ENCODE measurements at regions not wholly inside any gene's neighbourhood (a gene's known extent, or its start where the extent isn't known, plus 50 kb on each side); places are given as distances from the start of the nearest gene placed in this dataset.

DNA sequence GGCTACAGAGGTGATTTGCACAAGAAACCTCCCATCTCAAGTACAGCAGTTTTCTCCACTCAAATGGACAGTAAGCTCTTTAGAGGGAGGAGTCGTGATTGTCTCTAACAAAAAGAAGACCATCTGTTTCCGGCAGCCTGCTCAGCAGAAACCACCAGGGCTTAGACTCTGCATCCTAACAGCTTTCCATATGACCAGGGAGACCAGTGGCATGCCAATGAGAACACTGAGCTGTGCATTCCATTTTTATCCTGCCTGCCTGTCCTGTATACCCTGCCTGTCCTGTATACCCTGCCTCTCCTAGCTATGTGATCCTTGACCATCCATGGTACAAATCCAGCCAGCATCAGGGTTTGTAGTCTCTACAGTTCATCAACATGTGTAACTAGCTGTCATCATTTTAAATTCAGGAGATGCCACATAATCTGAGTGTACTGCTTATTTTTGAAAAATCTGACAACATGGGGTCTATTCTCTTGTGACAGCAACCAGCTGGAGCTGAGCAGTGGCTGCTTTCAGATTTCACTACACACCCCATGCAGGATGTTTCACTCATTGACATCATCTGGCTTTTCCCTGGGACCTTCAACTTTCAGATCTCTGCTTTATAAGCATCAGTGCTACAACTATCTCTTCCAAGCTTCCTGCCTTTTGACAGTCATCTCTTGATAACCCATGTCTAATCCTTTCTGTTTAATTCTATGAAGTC, 50.5 kb upstream of the POU2AF2 start:
- H3K4me3 Mint-ChIP-seq = no peak overlapping the region
- no peaks in the 10 kb centered on the region for H3K4me1 ChIP-seq (ENCODE audit: insufficient read depth, low read length)
- no peak for DNase-seq
- H3K4me1 Mint-ChIP-seq = peaks cover 0 to 3% (median 0%) of the 10 kb centered on the region in 4 donors
- ChIA-PET POLR2A (ENCODE audit: partially characterized antibody) (no interaction called here), CTCF (ENCODE audit: partially characterized antibody) (no interaction called here)
- H3K27ac Mint-ChIP-seq = no peak overlapping the region
- intact Hi-C loops (cut with micrococcal nuclease) = no loop called here
- no peak overlapping the region for H3K27ac ChIP-seq (ENCODE audit: low read depth, low read length)
- H3K27me3 ChIP-seq (ENCODE audit: insufficient read depth, low read length) = no peaks in the 10 kb centered on the region
- no peaks in the 10 kb centered on the region for H3K36me3 ChIP-seq (ENCODE audit: insufficient read depth, low read length)
- H3K27me3 Mint-ChIP-seq = peaks cover 2 to 4% of the 10 kb centered on the region in 2 donors
- H3K4me3 ChIP-seq (ENCODE audit: low read length in 2 of 2) = no peak overlapping the region
- no peaks in the 10 kb centered on the region for H3K36me3 Mint-ChIP-seq
- H3K9me3 Mint-ChIP-seq = no peaks in the 10 kb centered on the region
- no peaks in the 10 kb centered on the region for H3K9me3 ChIP-seq (ENCODE audit: control insufficient read depth in 1 of 2, low read length in 2 of 2)

DNA sequence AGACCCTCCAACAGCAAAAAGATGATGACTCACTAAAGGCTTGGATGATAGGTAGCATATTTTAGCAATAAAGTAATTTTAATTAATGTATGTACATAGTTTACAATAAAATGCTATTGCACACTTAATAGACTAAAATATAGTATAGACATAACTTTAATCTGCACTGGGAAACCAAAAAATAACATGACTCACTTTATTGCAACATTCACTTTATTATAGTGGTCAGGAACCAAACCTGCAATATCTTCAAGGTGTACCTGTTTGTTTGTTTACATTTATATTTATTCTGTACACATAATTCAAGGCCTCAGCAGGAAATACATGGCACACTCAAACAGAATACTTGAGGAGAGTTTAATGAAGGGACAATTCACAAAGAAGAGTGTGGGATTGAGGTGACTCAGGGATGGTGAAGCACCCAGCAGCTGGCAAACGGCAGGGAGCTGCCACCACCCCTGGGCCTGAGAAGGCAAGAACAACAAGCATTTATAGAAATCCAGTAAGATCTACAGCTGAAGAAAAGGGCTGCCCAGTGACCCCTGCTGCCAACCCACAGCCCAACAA, 51.5 kb upstream of the POU2AF2 start:
- no peak overlapping the region for H3K27ac ChIP-seq (ENCODE audit: low read depth, low read length)
- POLR2A ChIA-PET (ENCODE audit: partially characterized antibody) = no interaction called here
- no peak overlapping the region for H3K4me3 ChIP-seq (ENCODE audit: low read length in 2 of 2)
- no peaks in the 10 kb centered on the region for H3K9me3 ChIP-seq (ENCODE audit: control insufficient read depth in 1 of 2, low read length in 2 of 2)
- peaks cover under 1 to 4% of the 10 kb centered on the region in 2 donors for H3K27me3 Mint-ChIP-seq
- peaks cover 0 to 3% (median 0%) of the 10 kb centered on the region in 4 donors for H3K4me1 Mint-ChIP-seq
- CTCF ChIA-PET (ENCODE audit: partially characterized antibody) = no interaction called here
- H3K9me3 Mint-ChIP-seq = no peaks in the 10 kb centered on the region
- no peak for DNase-seq
- H3K36me3 ChIP-seq (ENCODE audit: insufficient read depth, low read length) = no peaks in the 10 kb centered on the region
- no peak overlapping the region for H3K27ac Mint-ChIP-seq
- H3K27me3 ChIP-seq (ENCODE audit: insufficient read depth, low read length) = no peaks in the 10 kb centered on the region
- H3K4me3 Mint-ChIP-seq = no peak overlapping the region
- intact Hi-C loops (cut with micrococcal nuclease) = no loop called here
- no peaks in the 10 kb centered on the region for H3K4me1 ChIP-seq (ENCODE audit: insufficient read depth, low read length)
- H3K36me3 Mint-ChIP-seq = no peaks in the 10 kb centered on the region

DNA sequence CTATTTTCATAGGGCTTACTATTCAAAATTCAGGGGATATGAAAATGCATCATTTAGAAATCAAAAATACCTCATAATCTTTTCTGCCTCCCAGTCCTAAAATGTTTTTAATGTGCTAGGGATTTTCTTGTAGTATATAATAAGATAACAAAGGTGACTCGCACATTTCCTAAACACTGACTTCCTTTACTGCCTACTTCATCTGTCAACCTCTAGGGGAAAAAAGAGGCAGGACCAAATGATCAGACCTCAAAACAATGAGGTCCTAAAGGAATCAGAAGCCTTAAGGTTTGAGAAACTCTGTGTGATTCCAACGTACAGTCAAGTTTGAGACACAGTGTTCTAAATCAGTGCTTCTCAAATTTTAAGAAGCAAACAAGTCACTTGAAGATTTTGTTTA, 56.1 kb upstream of the POU2AF2 start:
- Histone ChIP-seq H3K4me3 (ENCODE audit: low read length in 2 of 2) (no peak overlapping the region), H3K36me3 (ENCODE audit: insufficient read depth, low read length) (no peaks in the 10 kb centered on the region), H3K27me3 (ENCODE audit: insufficient read depth, low read length) (no peaks in the 10 kb centered on the region), H3K9me3 (ENCODE audit: control insufficient read depth in 1 of 2, low read length in 2 of 2) (no peaks in the 10 kb centered on the region), H3K4me1 (ENCODE audit: insufficient read depth, low read length) (no peaks in the 10 kb centered on the region), H3K27ac (ENCODE audit: low read depth, low read length) (no peak overlapping the region)
- H3K27me3 Mint-ChIP-seq = peaks cover 3 to 7% of the 10 kb centered on the region in 2 donors
- no peak overlapping the region for H3K4me3 Mint-ChIP-seq
- H3K27ac Mint-ChIP-seq = no peak overlapping the region
- no peaks in the 10 kb centered on the region for H3K36me3 Mint-ChIP-seq
- no peaks in the 10 kb centered on the region for H3K4me1 Mint-ChIP-seq
- ChIA-PET POLR2A (ENCODE audit: partially characterized antibody) (no interaction called here), CTCF (ENCODE audit: partially characterized antibody) (no interaction called here)
- intact Hi-C loops (cut with micrococcal nuclease) = no loop called here
- no peak for DNase-seq
- peaks cover 0 to 3% (median 0%) of the 10 kb centered on the region in 8 donors for H3K9me3 Mint-ChIP-seq

DNA sequence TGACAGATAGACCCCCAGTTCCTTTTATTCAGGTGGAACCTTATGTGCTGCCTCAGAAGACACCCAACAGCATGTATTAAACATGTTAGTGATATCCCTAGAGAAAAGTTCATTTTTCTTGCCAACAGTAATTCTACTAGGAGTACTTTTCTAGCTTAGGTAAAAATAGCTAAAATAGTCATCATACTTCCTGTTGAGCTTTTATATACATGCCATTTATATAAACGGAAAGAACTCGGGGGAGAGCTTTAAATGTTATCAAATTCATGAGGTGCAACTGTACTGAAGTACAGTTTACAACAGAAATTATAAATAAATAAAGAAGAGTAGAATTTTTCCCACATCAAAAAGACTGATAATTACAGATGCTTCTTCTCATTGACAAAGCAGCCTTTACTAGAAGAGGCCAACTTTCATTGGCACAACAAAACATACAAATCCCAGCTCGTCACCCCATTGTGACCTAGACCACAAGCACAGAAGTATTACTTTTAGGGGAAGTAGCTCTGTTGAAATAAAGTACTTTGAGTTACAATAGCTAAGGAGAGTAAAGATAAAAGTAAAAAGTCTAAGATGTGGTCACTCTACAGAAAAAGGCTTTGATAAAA, 59.1 kb upstream of the POU2AF2 start:
- Histone ChIP-seq H3K4me3 (ENCODE audit: low read length in 2 of 2) (no peak overlapping the region), H3K27me3 (ENCODE audit: insufficient read depth, low read length) (no peaks in the 10 kb centered on the region), H3K4me1 (ENCODE audit: insufficient read depth, low read length) (no peaks in the 10 kb centered on the region), H3K9me3 (ENCODE audit: control insufficient read depth in 1 of 2, low read length in 2 of 2) (no peaks in the 10 kb centered on the region), H3K36me3 (ENCODE audit: insufficient read depth, low read length) (no peaks in the 10 kb centered on the region), H3K27ac (ENCODE audit: low read depth, low read length) (no peak overlapping the region)
- no peak overlapping the region for H3K4me3 Mint-ChIP-seq
- CTCF ChIA-PET (ENCODE audit: partially characterized antibody) = interaction anchor here (0.6 to 1.2 kb wide), 2 partner anchors 35 to 44 kb away, joined by 3 read pairs; no protein-coding TSS in a partner anchor
- no peak for DNase-seq
- POLR2A ChIA-PET (ENCODE audit: partially characterized antibody) = no interaction called here
- H3K27me3 Mint-ChIP-seq = peaks cover 6 to 7% of the 10 kb centered on the region in 2 donors
- peaks cover 0 to 3% (median 0%) of the 10 kb centered on the region in 8 donors for H3K9me3 Mint-ChIP-seq
- H3K36me3 Mint-ChIP-seq = no peaks in the 10 kb centered on the region
- H3K27ac Mint-ChIP-seq = no peak overlapping the region
- intact Hi-C loops (cut with micrococcal nuclease) = no loop called here
- H3K4me1 Mint-ChIP-seq = no peaks in the 10 kb centered on the region

DNA sequence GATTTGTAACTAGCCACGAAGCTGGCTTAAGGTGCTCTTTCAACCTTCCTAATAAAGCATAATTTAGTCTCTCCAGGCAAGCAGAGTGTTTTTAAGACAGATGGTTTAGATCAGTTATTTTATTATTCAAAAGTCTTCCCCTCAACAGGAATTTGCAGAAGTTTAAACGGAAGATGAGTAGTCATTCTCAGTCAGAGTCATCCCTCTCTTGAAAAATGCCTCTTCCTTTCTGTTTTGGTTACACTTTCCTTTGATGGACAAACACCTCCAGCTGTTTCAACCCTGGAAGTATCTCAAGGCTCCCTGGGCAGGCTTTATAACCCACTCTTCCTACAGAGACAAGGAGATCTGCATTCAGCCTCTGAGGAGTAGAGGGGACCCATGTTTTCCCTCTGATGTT, 60.3 kb upstream of the POU2AF2 start:
- Histone ChIP-seq H3K9me3 (ENCODE audit: control insufficient read depth in 1 of 2, low read length in 2 of 2) (no peaks in the 10 kb centered on the region), H3K27me3 (ENCODE audit: insufficient read depth, low read length) (no peaks in the 10 kb centered on the region), H3K36me3 (ENCODE audit: insufficient read depth, low read length) (no peaks in the 10 kb centered on the region), H3K4me1 (ENCODE audit: insufficient read depth, low read length) (no peaks in the 10 kb centered on the region), H3K27ac (ENCODE audit: low read depth, low read length) (no peak overlapping the region), H3K4me3 (ENCODE audit: low read length in 2 of 2) (no peak overlapping the region)
- DNase-seq = no peak
- Mint-ChIP-seq H3K4me3 (no peak overlapping the region), H3K27ac (no peak overlapping the region), H3K9me3 (peaks cover 0 to 3% (median 0%) of the 10 kb centered on the region in 8 donors), H3K4me1 (no peaks in the 10 kb centered on the region), H3K36me3 (no peaks in the 10 kb centered on the region), H3K27me3 (peaks cover 6 to 7% of the 10 kb centered on the region in 2 donors)
- CTCF ChIA-PET (ENCODE audit: partially characterized antibody) = no interaction called here
- intact Hi-C loops (cut with micrococcal nuclease) = no loop called here
- POLR2A ChIA-PET (ENCODE audit: partially characterized antibody) = no interaction called here

DNA sequence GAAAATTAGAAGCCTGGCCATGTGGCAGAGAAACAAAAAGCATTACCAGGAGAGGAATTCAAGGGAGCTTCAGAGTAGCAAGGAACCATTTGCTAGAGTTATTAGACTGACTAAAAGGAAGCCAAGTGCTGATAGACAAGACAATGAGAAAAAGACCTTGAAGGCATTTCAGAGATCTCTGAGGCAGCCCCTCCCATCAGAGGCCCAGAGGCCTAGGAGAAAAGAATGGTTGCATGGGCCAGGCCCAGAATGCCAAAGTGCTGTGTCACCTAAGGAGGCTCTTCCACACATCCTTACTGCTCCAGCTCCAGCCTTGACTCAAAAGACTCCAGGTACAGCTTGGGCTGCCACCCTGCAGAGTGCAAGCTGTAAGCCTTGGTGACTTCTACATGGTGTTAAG, 61.8 kb upstream of the POU2AF2 start:
- ChIA-PET CTCF (ENCODE audit: partially characterized antibody) (no interaction called here), POLR2A (ENCODE audit: partially characterized antibody) (no interaction called here)
- no peaks in the 10 kb centered on the region for H3K36me3 ChIP-seq (ENCODE audit: insufficient read depth, low read length)
- Mint-ChIP-seq H3K27ac (no peak overlapping the region), H3K27me3 (peaks cover 6% of the 10 kb centered on the region in 2 donors), H3K36me3 (no peaks in the 10 kb centered on the region), H3K4me1 (no peaks in the 10 kb centered on the region), H3K4me3 (no peak overlapping the region), H3K9me3 (peaks cover 0 to 3% (median 0%) of the 10 kb centered on the region in 8 donors)
- DNase-seq = no peak
- H3K4me1 ChIP-seq (ENCODE audit: insufficient read depth, low read length) = no peaks in the 10 kb centered on the region
- no peak overlapping the region for H3K4me3 ChIP-seq (ENCODE audit: low read length in 2 of 2)
- no peaks in the 10 kb centered on the region for H3K9me3 ChIP-seq (ENCODE audit: control insufficient read depth in 1 of 2, low read length in 2 of 2)
- intact Hi-C loops (cut with micrococcal nuclease) = no loop called here
- no peaks in the 10 kb centered on the region for H3K27me3 ChIP-seq (ENCODE audit: insufficient read depth, low read length)
- H3K27ac ChIP-seq (ENCODE audit: low read depth, low read length) = no peak overlapping the region

DNA sequence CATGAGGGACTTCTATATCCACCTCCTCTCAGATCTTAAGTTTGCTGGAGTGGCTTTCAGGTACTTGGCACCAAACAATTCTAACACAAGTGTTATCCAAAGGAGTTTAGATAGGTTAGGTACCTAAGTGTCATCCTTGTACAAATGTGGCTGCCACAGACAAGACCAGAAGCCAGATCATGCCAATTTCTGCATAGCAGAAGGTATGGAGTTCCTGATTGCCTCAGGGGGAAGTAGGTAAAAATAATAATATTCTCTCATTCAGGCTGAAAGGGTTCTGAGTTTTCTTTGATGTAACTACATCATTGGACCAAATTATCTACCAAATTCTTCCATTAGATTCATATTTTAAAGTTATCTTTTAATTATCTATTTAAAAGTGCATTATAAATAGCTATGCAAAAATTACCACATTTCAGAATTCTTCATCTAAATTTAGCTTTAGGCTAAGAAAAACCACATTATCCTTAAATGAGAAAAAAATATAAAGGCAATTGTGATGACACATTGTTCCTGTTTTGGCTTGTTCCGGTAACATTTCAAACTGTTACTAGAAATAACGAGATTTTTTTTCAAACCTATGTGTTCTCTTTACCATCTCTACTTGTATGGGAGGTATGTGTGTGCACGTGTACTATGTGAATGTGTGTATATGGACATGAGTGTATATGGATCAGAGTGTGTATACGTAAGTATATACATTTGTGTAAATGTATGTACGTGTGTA, 66.2 kb upstream of the POU2AF2 start:
- DNase-seq = no peak
- Histone ChIP-seq H3K27ac (ENCODE audit: low read depth, low read length) (no peak overlapping the region), H3K4me1 (ENCODE audit: insufficient read depth, low read length) (no peaks in the 10 kb centered on the region), H3K36me3 (ENCODE audit: insufficient read depth, low read length) (no peaks in the 10 kb centered on the region), H3K4me3 (ENCODE audit: low read length in 2 of 2) (no peak overlapping the region), H3K27me3 (ENCODE audit: insufficient read depth, low read length) (no peaks in the 10 kb centered on the region), H3K9me3 (ENCODE audit: control insufficient read depth in 1 of 2, low read length in 2 of 2) (no peaks in the 10 kb centered on the region)
- Mint-ChIP-seq H3K36me3 (no peaks in the 10 kb centered on the region), H3K4me3 (no peak overlapping the region), H3K27ac (no peak overlapping the region), H3K27me3 (peaks cover 2 to 3% of the 10 kb centered on the region in 2 donors), H3K4me1 (no peaks in the 10 kb centered on the region), H3K9me3 (peaks cover 0 to 2% (median 0%) of the 10 kb centered on the region in 8 donors)
- CTCF ChIA-PET (ENCODE audit: partially characterized antibody) = no interaction called here
- POLR2A ChIA-PET (ENCODE audit: partially characterized antibody) = no interaction called here
- intact Hi-C loops (cut with micrococcal nuclease) = no loop called here

Data from CD4-positive, alpha-beta memory T cell (primary cell).